ENCODE measurements at regions not wholly inside any gene's neighbourhood (a gene's known extent, or its start where the extent isn't known, plus 50 kb on each side); places are given as distances from the start of the nearest gene placed in this dataset.

DNA sequence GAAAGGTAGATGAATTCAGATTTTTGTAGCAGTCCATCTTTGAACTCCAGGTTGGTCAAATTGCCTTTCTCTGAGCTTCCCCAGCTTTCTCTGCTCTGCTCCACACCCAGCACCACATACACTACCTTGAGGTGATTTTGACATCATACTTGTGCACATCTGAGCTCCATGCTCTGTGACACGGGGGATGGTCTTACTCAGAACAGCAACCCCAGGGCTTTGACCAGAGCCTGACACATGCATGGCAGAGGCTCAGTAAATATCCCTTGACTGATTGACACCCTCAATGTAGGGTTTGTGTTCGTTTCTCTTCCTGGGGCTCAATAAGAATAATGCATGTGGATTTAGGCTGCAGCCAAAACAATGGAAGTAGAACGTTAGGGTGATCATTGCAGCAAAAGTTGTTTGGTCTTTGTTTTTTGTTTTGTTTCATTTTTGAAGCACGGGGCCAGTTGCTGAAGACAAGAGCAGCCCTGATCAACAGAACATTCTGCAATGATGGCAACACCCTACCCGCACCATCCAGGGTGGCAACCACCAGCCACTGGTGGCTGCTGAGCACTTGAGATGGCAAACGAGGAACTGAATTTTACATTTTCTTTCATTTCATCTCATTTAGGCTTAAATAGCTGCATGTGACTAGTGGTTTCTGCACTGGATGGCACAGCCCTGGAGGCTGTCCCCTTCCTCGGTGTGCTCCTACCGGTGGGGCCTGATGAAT is 224.8 kb upstream of the TNRC6C start:
- Histone ChIP-seq H3K9me3 (no peaks in the 10 kb centered on the region), H3K27ac (no peak overlapping the region), H3K4me3 (ENCODE audit: low read depth in 1 of 2, low read length in 1 of 2) (no peak overlapping the region), H3K36me3 (no peaks in the 10 kb centered on the region), H3K4me1 (ENCODE audit: control insufficient read depth in 1 of 2, insufficient read depth in 1 of 2, low read depth in 1 of 2, low read length in 1 of 2) (no peaks in the 10 kb centered on the region), H3K27me3 (peaks cover 35% of the 10 kb centered on the region)
- no peak for TF ChIP-seq CTCF (IDR thresholded peaks at IDR 0.05)

- Histone ChIP-seq H3K27ac (no peak overlapping the region), H3K4me1 (ENCODE audit: control insufficient read depth in 1 of 2, insufficient read depth in 1 of 2, low read depth in 1 of 2, low read length in 1 of 2) (no peaks in the 10 kb centered on the region), H3K9me3 (no peaks in the 10 kb centered on the region), H3K4me3 (ENCODE audit: low read depth in 1 of 2, low read length in 1 of 2) (no peak overlapping the region), H3K36me3 (no peaks in the 10 kb centered on the region), H3K27me3 (peaks cover 35% of the 10 kb centered on the region)
- no peak for TF ChIP-seq CTCF (IDR thresholded peaks at IDR 0.05)
These were observed 224.0 kb upstream of the TNRC6C start for GRCh38 chr17:77734371-77735080.

DNA sequence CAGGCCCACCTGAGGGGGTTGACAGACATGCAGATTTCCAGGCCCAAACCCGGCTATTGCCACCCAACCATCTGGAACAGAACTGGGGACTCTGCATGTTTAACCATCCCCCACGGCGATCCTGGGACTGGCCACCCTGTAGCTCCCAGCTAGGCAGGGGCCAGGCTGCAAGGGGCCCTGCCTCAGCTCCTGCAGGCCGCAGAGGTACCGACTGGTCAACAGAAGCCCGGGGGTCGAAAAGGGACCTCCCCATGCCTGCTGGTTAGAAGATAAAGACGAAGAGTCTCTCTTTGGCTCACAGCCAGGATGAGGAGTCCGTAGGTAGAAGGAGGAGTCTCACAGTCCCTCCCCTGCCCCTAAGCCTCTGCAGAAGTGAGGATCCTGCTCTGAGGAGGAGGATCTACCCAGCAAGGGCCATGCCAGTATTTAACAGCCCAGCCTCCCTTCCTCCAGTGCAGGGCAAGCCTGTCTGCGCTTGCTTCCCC is 223.4 kb upstream of the TNRC6C start:
- H3K27ac ChIP-seq: no peak overlapping the region
- H3K36me3 ChIP-seq: no peaks in the 10 kb centered on the region
- no peak overlapping the region for H3K4me3 ChIP-seq (ENCODE audit: low read depth in 1 of 2, low read length in 1 of 2)
- H3K9me3 ChIP-seq: no peaks in the 10 kb centered on the region
- H3K27me3 ChIP-seq: peaks cover 35% of the 10 kb centered on the region
- TF ChIP-seq CTCF (IDR thresholded peaks at IDR 0.05): no peak
- no peaks in the 10 kb centered on the region for H3K4me1 ChIP-seq (ENCODE audit: control insufficient read depth in 1 of 2, insufficient read depth in 1 of 2, low read depth in 1 of 2, low read length in 1 of 2)

- Histone ChIP-seq H3K27me3 (peaks cover 35% of the 10 kb centered on the region), H3K9me3 (no peaks in the 10 kb centered on the region), H3K4me3 (ENCODE audit: low read depth in 1 of 2, low read length in 1 of 2) (no peak overlapping the region), H3K36me3 (no peaks in the 10 kb centered on the region), H3K27ac (no peak overlapping the region), H3K4me1 (ENCODE audit: control insufficient read depth in 1 of 2, insufficient read depth in 1 of 2, low read depth in 1 of 2, low read length in 1 of 2) (no peaks in the 10 kb centered on the region)
- TF ChIP-seq CTCF (IDR thresholded peaks at IDR 0.05): no peak
These were observed 222.8 kb upstream of the TNRC6C start for GRCh38 chr17:77735566-77736198.

GRCh38 chr17:77736199-77736585 is 222.3 kb upstream of the TNRC6C start:
- no peak overlapping the region for H3K4me3 ChIP-seq (ENCODE audit: low read depth in 1 of 2, low read length in 1 of 2)
- no peaks in the 10 kb centered on the region for H3K4me1 ChIP-seq (ENCODE audit: control insufficient read depth in 1 of 2, insufficient read depth in 1 of 2, low read depth in 1 of 2, low read length in 1 of 2)
- no peak for TF ChIP-seq CTCF (IDR thresholded peaks at IDR 0.05)

More at GRCh38 chr17:77736199-77736585, 222.3 kb upstream of the TNRC6C start:
- Histone ChIP-seq H3K9me3 (no peaks in the 10 kb centered on the region), H3K36me3 (no peaks in the 10 kb centered on the region), H3K27me3 (peaks cover 35% of the 10 kb centered on the region), H3K27ac (no peak overlapping the region)

All from neutrophil (primary cell).